K562 (cell line): ENCODE measurements at regions not wholly inside any gene's neighbourhood (a gene's known extent, or its start where the extent isn't known, plus 50 kb on each side); places are given as distances from the start of the nearest gene placed in this dataset.

Experiments used
- ATAC-seq: fragments of 200-7000 bp; cut with Tn5 transposase; 3 replicates; pipeline ENCODE4 v1.9.1; 2020; ENCODE audit warnings: moderate library complexity
- BruUV-seq: library from RNA; stranded (reverse); fragments of 400-500 nt; replicated peaks from 2 replicates; lab custom pipeline; 2021; lab: Mats Ljungman, UMichigan
- CTCF ChIA-PET: fragments of 300-600 bp; formaldehyde crosslinking; extraction: SDS; loops from one replicate; lab custom pipeline; 2021; ENCODE audit warnings: low intra/inter-chr PET ratio; lab: Yijun Ruan, JAX
- POLR2A ChIA-PET: fragments of 300-600, 350-650 bp; sonication (Branson Sonifier 250); formaldehyde crosslinking; extraction: SDS; loops from one replicate; lab custom pipeline; 2021; ENCODE audit warnings: antibody characterized with exemption, inconsistent platforms; lab: Yijun Ruan, JAX
- DNase-seq, 4 experiments: peaks; one replicate each; pipeline versions ENCODE4 v3.0.0 to v3.0.0-alpha.2; 2011 to 2018; ENCODE audit warnings: low spot score in 3 of 4, mixed read lengths in 3 of 4; ENCODE audit errors: extremely low read depth in 1 of 4
- FAIRE-seq: peaks from 2 replicates; lab custom pipeline; 2011; peaks lifted over from hg19 to GRCh38; lab: Jason Lieb, UNC
- H2AFZ ChIP-seq: 2 replicates; pipeline ENCODE4 v1.6.0; 2011; ENCODE audit warnings: low read depth, low read length, control low read depth, inconsistent platforms
- H3K27ac ChIP-seq: fragments of 200-600 bp; 3 replicates; pipeline ENCODE4 v1.8.0; 2011; ENCODE audit warnings: low read depth, mild to moderate bottlenecking, control low read depth, inconsistent platforms, low read length, moderate library complexity, mixed read lengths; ENCODE audit errors: extremely low read depth
- H3K27me3 ChIP-seq, 2 experiments: fragments of 300-600 bp in 1 of 2; 2 replicates in 1 of 2; 3 replicates in 1 of 2; pipeline versions ENCODE4 v1.6.0 to v1.8.0; 2011; ENCODE audit warnings: inconsistent platforms in 2 of 2, low read length in 2 of 2, mild to moderate bottlenecking in 1 of 2, mixed read lengths in 1 of 2, moderate library complexity in 1 of 2; ENCODE audit not compliant: control insufficient read depth in 2 of 2, insufficient read depth in 2 of 2
- H3K36me3 ChIP-seq: fragments of 300-600 bp; 3 replicates; pipeline ENCODE4 v1.8.0; 2011; ENCODE audit warnings: mild to moderate bottlenecking, low read length, inconsistent platforms; ENCODE audit not compliant: control insufficient read depth, insufficient read depth
- H3K4me1 ChIP-seq, 2 experiments: fragments of 200-600 bp in 1 of 2; replicated peaks in 1 of 2; 2 replicates in 1 of 2; 3 replicates in 1 of 2; pipeline versions ENCODE4 v1.5.1 to v1.8.0; 2011; ENCODE audit warnings: inconsistent platforms in 2 of 2, low read length in 2 of 2, mild to moderate bottlenecking in 1 of 2, mixed read lengths in 1 of 2, moderate library complexity in 1 of 2; ENCODE audit not compliant: control insufficient read depth in 2 of 2, insufficient read depth in 2 of 2
- H3K4me2 ChIP-seq: 2 replicates; pipeline ENCODE4 v1.6.1; 2011; ENCODE audit warnings: low read length, control low read depth, inconsistent platforms, mixed read lengths; ENCODE audit not compliant: insufficient read depth
- H3K4me3 ChIP-seq: fragments of 200-600 bp; sonication (generic), shearing (Covaris generic); 2 replicates; pipeline ENCODE4 v1.5.1; 2016; ENCODE audit warnings: control low read depth, inconsistent platforms
- H3K79me2 ChIP-seq: fragments of 200-600 bp; 3 replicates; pipeline ENCODE4 v1.8.0; 2011; ENCODE audit warnings: low read length, inconsistent platforms; ENCODE audit not compliant: control insufficient read depth, insufficient read depth
- H3K9ac ChIP-seq, 2 experiments: 2 replicates each; pipeline versions ENCODE4 v1.6.0 to v1.6.1; 2011; ENCODE audit warnings: low read depth in 2 of 2, low read length in 2 of 2, control low read depth in 1 of 2, inconsistent platforms in 1 of 2, mild to moderate bottlenecking in 1 of 2, mixed read lengths in 1 of 2; ENCODE audit not compliant: insufficient read depth in 1 of 2
- H3K9me1 ChIP-seq: one replicate; pipeline ENCODE4 v1.6.0; 2011; ENCODE audit warnings: inconsistent platforms, mild to moderate bottlenecking, low read length, moderate library complexity; ENCODE audit not compliant: control insufficient read depth, insufficient read depth
- H3K9me3 ChIP-seq: replicated peaks from 2 replicates; pipeline ENCODE4 v1.5.1; 2011; ENCODE audit warnings: low read depth, low read length, inconsistent platforms; ENCODE audit not compliant: control insufficient read depth, insufficient read depth
- H4K20me1 ChIP-seq: replicated peaks from 2 replicates; pipeline ENCODE4 v1.6.1; 2011; ENCODE audit warnings: low read length, inconsistent platforms, mixed read lengths; ENCODE audit not compliant: control insufficient read depth, insufficient read depth
- TAF9B ChIP-seq: fragments of 450-650 bp; IDR thresholded peaks from 2 replicates; pipeline ENCODE4 v1.6.1; 2018; ENCODE audit warnings: mild to moderate bottlenecking; ENCODE audit not compliant: partially characterized antibody
- ZNF12 ChIP-seq: sonication (generic); formaldehyde crosslinking; IDR thresholded peaks from 2 replicates; pipeline ENCODE4 v1.4.0; 2020; ENCODE audit warnings: mild to moderate bottlenecking, missing genetic modification reagents
- ZNF239 ChIP-seq: fragments of 250-450 bp; sonication (Bioruptor Pico); IDR thresholded peaks from 2 replicates; pipeline ENCODE4 v1.4.0; 2020; ENCODE audit warnings: mild to moderate bottlenecking
- ZNF76 ChIP-seq: fragments of 250-450 bp; sonication (Bioruptor Pico); IDR thresholded peaks from 2 replicates; pipeline ENCODE4 v1.4.0; 2020; ENCODE audit warnings: mild to moderate bottlenecking, moderate library complexity, borderline replicate concordance
- WGBS: fragments of 100-300 bp; shearing (Covaris generic); methylation state at CpG from one replicate; pipeline ENCODE4 v1.1.6; 2016; ENCODE audit warnings: low coverage, mixed read lengths; ENCODE audit not compliant: insufficient coverage; ENCODE audit errors: missing lambda C conversion rate; 5-methylcytosine and 5-hydroxymethylcytosine counted together
- in situ Hi-C: fragments of 300-500 bp; cut with MboI; formaldehyde crosslinking; loops from 4 replicates; pipeline ENCODE4 v1.15.0; 2018; ENCODE audit warnings: inconsistent platforms, mixed read lengths
- intact Hi-C: fragments of 100-400 bp; cut with micrococcal nuclease; formaldehyde crosslinking; loops from 2 replicates; pipeline ENCODE4 v1.14.2; 2022
- TF ChIP-seq, protein P1 (sequence below): fragments of 150-350 bp; conservative IDR thresholded peaks from 2 replicates; pipeline ENCODE4 v1.6.1; 2014; ENCODE audit warnings: low read length

DNA sequence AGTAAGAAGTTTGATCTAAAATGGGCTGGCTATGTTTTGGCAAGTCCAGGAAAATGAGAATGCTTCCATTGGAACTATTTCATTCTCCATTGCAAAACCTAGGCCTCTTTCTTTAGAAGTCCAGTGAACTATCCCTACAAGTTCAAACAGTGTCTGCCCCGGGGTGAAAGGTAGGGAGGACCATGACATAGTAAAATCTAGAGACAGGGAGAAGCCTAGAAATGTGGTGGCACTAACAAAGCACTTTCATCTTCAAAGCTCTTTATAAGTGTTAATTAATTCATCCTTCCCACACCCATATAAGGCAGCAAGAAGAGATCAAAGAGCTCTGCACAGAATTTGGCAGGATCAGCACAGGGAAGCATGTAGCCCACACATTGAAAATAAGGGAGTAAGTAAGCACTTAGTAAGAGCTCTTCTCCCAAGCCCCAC lies 214.5 kb downstream of the IRS1 start:
- Histone ChIP-seq H3K9me1 (no peaks in the 10 kb centered on the region), H3K27me3 (no peaks in the 10 kb centered on the region), H3K9me3 (no peaks in the 10 kb centered on the region), H3K4me2 (no peak overlapping the region), H3K79me2 (no peaks in the 10 kb centered on the region), H4K20me1 (no peaks in the 10 kb centered on the region), H3K9ac (no peak overlapping the region), H3K27ac (no peak overlapping the region), H3K36me3 (no peaks in the 10 kb centered on the region), H2AFZ (no peak overlapping the region), H3K4me3 (no peak overlapping the region), H3K4me1 (no peaks in the 10 kb centered on the region)
- TF ChIP-seq ZNF12 (CRISPR knock-in tag), result no peak
- no peak for TF ChIP-seq ZNF239
- TF ChIP-seq TAF9B, result no peak
- TF ChIP-seq, protein P1, sequence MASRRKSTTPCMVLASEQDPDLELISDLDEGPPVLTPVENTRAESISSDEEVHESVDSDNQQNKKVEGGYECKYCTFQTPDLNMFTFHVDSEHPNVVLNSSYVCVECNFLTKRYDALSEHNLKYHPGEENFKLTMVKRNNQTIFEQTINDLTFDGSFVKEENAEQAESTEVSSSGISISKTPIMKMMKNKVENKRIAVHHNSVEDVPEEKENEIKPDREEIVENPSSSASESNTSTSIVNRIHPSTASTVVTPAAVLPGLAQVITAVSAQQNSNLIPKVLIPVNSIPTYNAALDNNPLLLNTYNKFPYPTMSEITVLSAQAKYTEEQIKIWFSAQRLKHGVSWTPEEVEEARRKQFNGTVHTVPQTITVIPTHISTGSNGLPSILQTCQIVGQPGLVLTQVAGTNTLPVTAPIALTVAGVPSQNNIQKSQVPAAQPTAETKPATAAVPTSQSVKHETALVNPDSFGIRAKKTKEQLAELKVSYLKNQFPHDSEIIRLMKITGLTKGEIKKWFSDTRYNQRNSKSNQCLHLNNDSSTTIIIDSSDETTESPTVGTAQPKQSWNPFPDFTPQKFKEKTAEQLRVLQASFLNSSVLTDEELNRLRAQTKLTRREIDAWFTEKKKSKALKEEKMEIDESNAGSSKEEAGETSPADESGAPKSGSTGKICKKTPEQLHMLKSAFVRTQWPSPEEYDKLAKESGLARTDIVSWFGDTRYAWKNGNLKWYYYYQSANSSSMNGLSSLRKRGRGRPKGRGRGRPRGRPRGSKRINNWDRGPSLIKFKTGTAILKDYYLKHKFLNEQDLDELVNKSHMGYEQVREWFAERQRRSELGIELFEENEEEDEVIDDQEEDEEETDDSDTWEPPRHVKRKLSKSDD, result no peak
- no peak for TF ChIP-seq ZNF76 (CRISPR knock-in tag)
- ATAC-seq (no peak), FAIRE-seq (no peak), DNase-seq (no peak)
- WGBS, result 0% methylated on average over 1 of the region's 1 CpG
- no TSS peak for BruUV-seq
- CTCF ChIA-PET, result no interaction called here
- POLR2A ChIA-PET, result no interaction called here
- in situ Hi-C loops, result no loop called here
- intact Hi-C loops, result no loop called here
